ENCODE measurements at regions not wholly inside any gene's neighbourhood (a gene's known extent, or its start where the extent isn't known, plus 50 kb on each side); places are given as distances from the start of the nearest gene placed in this dataset.

GRCh38 chr22:45104313-45104712 lies 59.4 kb upstream of the NUP50 start:
- no peak for TF ChIP-seq ZBTB21 (CRISPR knock-in tag; IDR thresholded peaks at IDR 0.05; ENCODE audit: borderline replicate concordance)
- TF ChIP-seq ATF1 (CRISPR knock-in tag; IDR thresholded peaks at IDR 0.05): no peak
- TF ChIP-seq MAX (CRISPR knock-in tag; IDR thresholded peaks at IDR 0.05): no peak
- TF ChIP-seq CTCF (IDR thresholded peaks at IDR 0.05): no peak
- TF ChIP-seq NR3C1 (CRISPR knock-in tag; conservative IDR thresholded peaks at IDR 0.05; ENCODE audit: low read depth): no peak
- no peak for TF ChIP-seq CREB1 (CRISPR knock-in tag; IDR thresholded peaks at IDR 0.05)
- no peak for TF ChIP-seq OVOL2 (CRISPR knock-in tag; IDR thresholded peaks at IDR 0.05; ENCODE audit: borderline replicate concordance)
- TF ChIP-seq USF2 (CRISPR knock-in tag; IDR thresholded peaks at IDR 0.05): no peak
- no peak for TF ChIP-seq AFF4 (CRISPR knock-in tag; IDR thresholded peaks at IDR 0.05; ENCODE audit: borderline replicate concordance)
- TF ChIP-seq ESRRA (CRISPR knock-in tag; IDR thresholded peaks at IDR 0.05; ENCODE audit: borderline replicate concordance): no peak
